Endometrium (tissue), 2 donors: ENCODE measurements at regions not wholly inside any gene's neighbourhood (a gene's known extent, or its start where the extent isn't known, plus 50 kb on each side); places are given as distances from the start of the nearest gene placed in this dataset.
"Not testable (repeated sequence)": the region's sequence is repeated elsewhere in the genome, so short reads cannot be mapped to it uniquely, and the experiment has no call there.

Experiments
- FAIRE-seq: peaks from 2 replicates; lab custom pipeline; 2012; peaks lifted over from hg19 to GRCh38; lab: Jason Lieb, UNC
- donor health status: control.
- donor health status: control.

GRCh38 chr6:125354649-125355048 lies 52.9 kb upstream of the HDDC2 start:
- FAIRE-seq = no peak

GRCh38 chr6:125356884-125357283 lies 55.1 kb upstream of the HDDC2 start:
- no peak for FAIRE-seq

- no peak for FAIRE-seq
Observed at GRCh38 chr6:125357515-125358256, 55.9 kb upstream of the HDDC2 start.

GRCh38 chr6:125358898-125359297 lies 57.1 kb upstream of the HDDC2 start:
- no peak for FAIRE-seq

- no peak for FAIRE-seq
Observed at GRCh38 chr6:125361868-125362267, 60.1 kb upstream of the HDDC2 start.

GRCh38 chr6:125363039-125363823 lies 61.5 kb upstream of the HDDC2 start:
- no peak for FAIRE-seq

GRCh38 chr6:125363824-125364165 lies 62.0 kb upstream of the HDDC2 start:
- no peak for FAIRE-seq

GRCh38 chr6:125365230-125365629 lies 63.5 kb upstream of the HDDC2 start:
- FAIRE-seq = peak; percentile 15

GRCh38 chr6:125367036-125367782 lies 65.4 kb upstream of the HDDC2 start:
- FAIRE-seq = no peak

- FAIRE-seq = no peak
Observed at GRCh38 chr6:125370343-125370742, 68.6 kb upstream of the HDDC2 start.

GRCh38 chr6:125375013-125375412 lies 73.2 kb upstream of the HDDC2 start:
- FAIRE-seq = no peak

GRCh38 chr6:125375821-125376220 lies 74.1 kb upstream of the HDDC2 start:
- FAIRE-seq = no peak

- peak; percentile 96 for FAIRE-seq
Observed at GRCh38 chr6:125377621-125378020, 75.9 kb upstream of the HDDC2 start.

GRCh38 chr6:125379174-125379573 lies 77.4 kb upstream of the HDDC2 start:
- FAIRE-seq = no peak

GRCh38 chr6:125380474-125380873 lies 78.7 kb upstream of the HDDC2 start:
- peak; percentile 8 for FAIRE-seq

GRCh38 chr6:125386337-125386736 lies 84.6 kb upstream of the HDDC2 start:
- FAIRE-seq = not testable (repeated sequence)

GRCh38 chr6:125392682-125393081 lies 90.9 kb upstream of the HDDC2 start:
- FAIRE-seq = no peak

- no peak for FAIRE-seq
Observed at GRCh38 chr6:125393449-125393858, 91.7 kb upstream of the HDDC2 start.

- no peak for FAIRE-seq
Observed at GRCh38 chr6:125406741-125407140, 105.0 kb upstream of the HDDC2 start.

- FAIRE-seq = no peak
Observed at GRCh38 chr6:125414507-125414906, 112.7 kb upstream of the HDDC2 start.

- no peak for FAIRE-seq
Observed at GRCh38 chr6:125415913-125416312, 114.1 kb upstream of the HDDC2 start.

GRCh38 chr6:125421836-125422235 lies 120.1 kb upstream of the HDDC2 start:
- no peak for FAIRE-seq

- no peak for FAIRE-seq
Observed at GRCh38 chr6:125423047-125423446, 121.3 kb upstream of the HDDC2 start.
